Lower leg skin (tissue), 3 donors: ENCODE measurements at regions not wholly inside any gene's neighbourhood (a gene's known extent, or its start where the extent isn't known, plus 50 kb on each side); places are given as distances from the start of the nearest gene placed in this dataset.

ENCODE experiments used
- CTCF ChIP-seq, 3 donors: fragments of 450-650 bp; IDR thresholded peaks; one replicate each; pipeline ENCODE4 v1.5.1; 2016; ENCODE audit warnings: antibody characterized with exemption in 3 of 3, mild to moderate bottlenecking in 3 of 3, moderate library complexity in 2 of 3
- POLR2A ChIP-seq, 2 donors: fragments of 450-650 bp; IDR thresholded peaks; one replicate each; pipeline ENCODE4 v1.6.1; 2016 to 2017; ENCODE audit warnings: antibody characterized with exemption in 2 of 2, mild to moderate bottlenecking in 1 of 2, moderate library complexity in 1 of 2

GRCh38 chr4:175542786-175543185 is 269.3 kb downstream of the GPM6A start:
- no peak for TF ChIP-seq CTCF (IDR thresholded peaks at IDR 0.05)
- no peak for TF ChIP-seq POLR2A (IDR thresholded peaks at IDR 0.05)
